Ramos (cell line): ENCODE measurements at regions not wholly inside any gene's neighbourhood (a gene's known extent, or its start where the extent isn't known, plus 50 kb on each side); places are given as distances from the start of the nearest gene placed in this dataset.

ENCODE experiments used
- in situ Hi-C: fragments of 300-500 bp; cut with MboI; formaldehyde crosslinking; loops from one replicate; pipeline ENCODE4 v1.14.3; 2022; ENCODE audit warnings: low sequenced_read_pairs; ENCODE audit not compliant: unreplicated experiment

GRCh38 chr12:127182018-127182417, 1085.0 kb upstream of the TMEM132C start:
- in situ Hi-C loops: no loop called here

GRCh38 chr12:127189992-127190391, 1077.0 kb upstream of the TMEM132C start:
- in situ Hi-C loops: no loop called here

GRCh38 chr12:127191129-127191528, 1075.8 kb upstream of the TMEM132C start:
- in situ Hi-C loops: no loop called here

- in situ Hi-C loops: no loop called here
Observed at GRCh38 chr12:127192391-127192790, 1074.6 kb upstream of the TMEM132C start.

- in situ Hi-C loops: no loop called here
Observed at GRCh38 chr12:127193341-127193740, 1073.6 kb upstream of the TMEM132C start.

GRCh38 chr12:127194176-127194575, 1072.8 kb upstream of the TMEM132C start:
- in situ Hi-C loops: no loop called here

GRCh38 chr12:127205781-127206555, 1061.0 kb upstream of the TMEM132C start:
- in situ Hi-C loops: no loop called here

- in situ Hi-C loops: no loop called here
Observed at GRCh38 chr12:127209318-127209717, 1057.7 kb upstream of the TMEM132C start.

- in situ Hi-C loops: no loop called here
Observed at GRCh38 chr12:127214186-127214585, 1052.8 kb upstream of the TMEM132C start.

- in situ Hi-C loops: no loop called here
Observed at GRCh38 chr12:127223011-127223410, 1044.0 kb upstream of the TMEM132C start.

- in situ Hi-C loops: no loop called here
Observed at GRCh38 chr12:127223731-127224130, 1043.2 kb upstream of the TMEM132C start.

GRCh38 chr12:127230843-127231260, 1036.1 kb upstream of the TMEM132C start:
- in situ Hi-C loops: no loop called here

- in situ Hi-C loops: no loop called here
Observed at GRCh38 chr12:127231371-127231770, 1035.6 kb upstream of the TMEM132C start.

- in situ Hi-C loops: no loop called here
Observed at GRCh38 chr12:127233016-127233415, 1034.0 kb upstream of the TMEM132C start.

- in situ Hi-C loops: no loop called here
Observed at GRCh38 chr12:127235761-127236160, 1031.2 kb upstream of the TMEM132C start.

- in situ Hi-C loops: no loop called here
Observed at GRCh38 chr12:127236491-127236890, 1030.5 kb upstream of the TMEM132C start.

GRCh38 chr12:127237151-127237550, 1029.8 kb upstream of the TMEM132C start:
- in situ Hi-C loops: no loop called here

- in situ Hi-C loops: no loop called here
Observed at GRCh38 chr12:127238107-127238506, 1028.9 kb upstream of the TMEM132C start.

- in situ Hi-C loops: no loop called here
Observed at GRCh38 chr12:127239781-127240180, 1027.2 kb upstream of the TMEM132C start.

- in situ Hi-C loops: no loop called here
Observed at GRCh38 chr12:127240249-127240929, 1026.6 kb upstream of the TMEM132C start.

GRCh38 chr12:127241072-127241817, 1025.7 kb upstream of the TMEM132C start:
- in situ Hi-C loops: no loop called here
